Cardiac septum (tissue), 1 donor: ENCODE measurements at regions not wholly inside any gene's neighbourhood (a gene's known extent, or its start where the extent isn't known, plus 50 kb on each side); places are given as distances from the start of the nearest gene placed in this dataset.

Experiments
- DNase-seq: peaks from one replicate; pipeline ENCODE4 v3.0.0-alpha.2; 2020; ENCODE audit warnings: low spot score
- intact Hi-C: fragments of 100-400 bp; cut with DNase I; formaldehyde crosslinking; loops from one replicate; pipeline ENCODE4 v1.14.0; 2022
- donor health status: DM: no; HTN: no; CAD: no.

DNA sequence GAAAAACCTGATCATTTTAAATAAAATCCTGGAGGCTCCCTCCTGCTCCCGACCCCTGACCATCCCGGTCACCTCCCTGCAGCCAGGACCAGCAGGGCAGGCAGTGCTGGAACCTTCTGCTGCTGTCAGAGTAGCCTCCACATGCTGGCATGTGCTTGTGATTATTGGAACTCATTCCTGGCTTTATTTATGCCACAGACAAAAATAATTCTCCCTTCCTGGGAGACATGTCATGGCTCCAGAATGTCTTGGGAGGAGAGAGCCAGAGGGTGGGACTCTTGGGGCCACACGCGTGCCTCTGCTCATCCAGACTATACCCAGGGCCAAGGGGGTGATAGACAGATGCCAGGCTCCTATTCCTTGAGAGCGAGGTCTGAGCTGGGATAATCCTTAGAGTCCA lies 183.6 kb upstream of the RAB4A start:
- DNase-seq, result no peak
- intact Hi-C loops, result no loop called here

- intact Hi-C loops, result no loop called here
Observed at GRCh38 chr1:229087906-229088305, 183.0 kb upstream of the RAB4A start.

GRCh38 chr1:229088711-229089110 lies 182.2 kb upstream of the RAB4A start:
- no peak for DNase-seq
- intact Hi-C loops, result no loop called here

More at GRCh38 chr1:229087906-229088305, 183.0 kb upstream of the RAB4A start:
- no peak for DNase-seq

- intact Hi-C loops, result no loop called here
- no peak for DNase-seq
Observed at GRCh38 chr1:229089586-229090208, 181.2 kb upstream of the RAB4A start.

DNA sequence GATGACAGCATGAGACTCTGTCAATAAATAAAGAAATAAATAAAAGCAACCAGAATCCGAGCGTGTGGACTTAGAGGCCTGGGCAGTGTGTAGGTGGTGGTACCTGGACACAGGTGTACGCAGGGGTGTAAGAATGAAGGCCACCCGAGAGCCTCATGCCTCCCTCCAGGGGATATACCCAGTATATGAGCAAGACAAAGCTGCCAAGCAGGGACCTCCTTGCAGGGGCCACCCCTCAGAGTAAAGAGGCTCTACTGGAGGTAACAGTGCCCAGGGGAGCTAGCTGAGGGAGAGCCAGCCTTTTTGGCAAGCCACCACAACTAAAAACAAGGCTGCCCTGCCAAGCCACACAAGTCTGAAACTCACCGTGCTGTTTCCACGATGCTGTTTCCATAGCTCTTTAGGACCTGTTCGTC lies 179.2 kb upstream of the RAB4A start:
- intact Hi-C loops, result no loop called here

DNA sequence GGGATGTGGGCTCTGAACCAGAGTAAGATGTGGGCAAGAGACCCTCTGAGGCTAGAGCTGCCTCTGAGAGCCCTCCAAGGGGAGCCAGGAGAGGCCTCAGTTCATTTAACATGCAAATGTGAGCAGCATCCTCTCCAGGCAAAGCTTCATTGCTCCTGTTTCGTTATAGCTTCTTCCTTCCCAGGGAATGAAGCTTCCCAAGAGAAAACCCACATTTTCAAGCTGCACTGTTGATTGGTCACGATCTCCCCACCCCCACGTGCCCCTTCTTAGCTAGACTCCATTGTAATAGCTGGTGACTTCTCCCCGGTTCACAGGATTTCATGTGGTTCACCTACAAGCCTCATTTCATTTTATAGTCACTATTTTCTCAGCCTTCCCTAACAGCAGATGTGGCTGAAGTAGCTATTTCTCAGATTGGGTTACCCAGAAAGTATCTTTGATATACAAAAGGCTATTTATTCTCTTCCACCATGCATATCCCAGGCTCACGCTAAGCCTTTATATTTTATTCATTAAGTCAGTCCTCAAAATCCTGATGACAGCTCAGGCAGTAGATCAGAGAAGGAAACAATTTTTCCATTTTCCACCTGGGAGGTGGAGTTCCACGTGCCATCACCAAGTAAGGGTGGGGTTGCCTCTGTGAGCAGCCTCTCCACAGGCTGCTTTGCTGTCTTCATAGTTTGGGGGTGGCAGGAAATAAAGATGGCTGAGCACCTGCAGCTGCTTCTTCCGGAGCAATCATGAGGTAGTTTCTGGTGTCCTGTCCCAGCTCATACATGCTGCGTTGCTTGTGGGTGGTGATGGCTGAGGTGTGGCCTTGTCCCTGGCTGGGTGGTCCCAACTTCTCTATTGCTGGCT lies 178.3 kb upstream of the RAB4A start:
- no peak for DNase-seq

More for the DNA sequence above, 179.2 kb upstream of the RAB4A start:
- no peak for DNase-seq

GRCh38 chr1:229093238-229093540 lies 177.7 kb upstream of the RAB4A start:
- no peak for DNase-seq
- intact Hi-C loops, result no loop called here

More for the DNA sequence above, 178.3 kb upstream of the RAB4A start:
- intact Hi-C loops, result no loop called here

DNA sequence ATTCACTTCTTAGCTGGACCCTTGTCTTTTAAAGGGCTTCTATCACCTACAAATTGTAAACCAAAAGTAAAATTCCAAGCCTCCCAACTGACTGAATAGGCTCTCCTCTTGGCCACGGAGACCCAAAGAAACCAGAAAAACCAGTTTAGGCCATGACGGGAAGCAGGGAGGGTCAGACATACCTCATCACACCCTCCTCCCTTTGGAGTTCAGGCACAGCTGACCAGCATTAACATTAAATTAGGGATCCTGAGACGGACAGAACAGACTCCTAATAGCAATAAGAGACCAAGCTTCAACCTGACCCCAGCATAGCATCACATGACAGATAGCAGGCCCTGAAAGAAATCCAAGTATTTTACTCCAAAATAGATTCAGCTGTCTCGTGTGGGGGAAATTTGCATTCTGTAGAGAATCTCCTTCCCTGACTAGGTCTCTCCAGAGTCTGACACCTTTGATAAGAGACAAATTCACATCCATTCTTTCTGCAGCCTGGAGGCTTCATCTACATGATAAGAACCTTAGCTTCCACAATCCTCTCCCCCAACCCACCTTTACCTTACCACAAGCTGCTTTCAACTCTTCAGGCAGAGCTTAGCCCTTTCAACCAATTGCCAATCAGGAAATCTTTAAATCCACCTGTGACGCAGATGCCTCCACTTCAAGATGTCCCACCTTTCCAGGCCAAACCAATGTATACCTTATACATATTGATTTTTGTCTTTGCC lies 177.1 kb upstream of the RAB4A start:
- no peak for DNase-seq
- intact Hi-C loops, result no loop called here

DNA sequence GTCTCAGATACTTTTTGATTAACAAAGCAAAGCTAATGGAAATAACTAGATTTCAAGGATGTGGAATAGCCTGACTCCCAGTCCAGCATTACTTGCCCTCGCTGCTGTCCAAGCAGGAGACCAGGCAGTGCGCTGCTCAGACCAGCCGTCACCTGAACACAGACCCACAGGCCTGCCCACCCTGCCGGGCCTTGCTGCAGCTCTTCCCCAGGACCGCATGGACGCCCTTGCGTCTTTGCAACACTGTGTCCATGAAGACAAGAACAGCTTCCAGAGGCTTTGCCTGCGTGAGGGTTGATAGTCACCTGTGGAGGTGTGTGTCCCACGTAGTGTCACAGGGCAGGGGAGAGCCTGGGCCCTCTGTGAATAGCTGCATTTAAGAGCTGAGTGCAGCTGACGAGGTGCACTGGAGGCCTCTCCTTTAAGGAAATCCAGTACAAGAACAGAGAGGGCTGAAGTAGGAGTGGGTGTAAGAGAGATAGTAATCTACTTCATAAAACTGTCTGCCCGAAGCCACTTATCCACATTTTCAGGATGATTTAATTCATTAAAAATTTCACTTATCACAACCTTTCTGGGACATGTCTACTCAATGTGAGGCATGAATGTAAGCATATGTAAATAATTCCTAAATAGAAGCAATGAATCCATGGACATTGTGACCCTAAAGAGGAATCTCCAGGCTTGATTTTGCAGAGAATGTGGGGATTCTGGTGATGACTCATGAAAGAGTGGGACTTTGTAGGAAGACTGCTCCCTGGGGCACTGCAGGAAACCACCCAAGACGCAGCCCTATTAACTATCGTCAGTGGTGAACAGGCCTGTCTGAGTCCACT lies 176.2 kb upstream of the RAB4A start:
- DNase-seq, result no peak
- intact Hi-C loops, result no loop called here

GRCh38 chr1:229095325-229095724 lies 175.6 kb upstream of the RAB4A start:
- no peak for DNase-seq
- intact Hi-C loops, result no loop called here

- no peak for DNase-seq
- intact Hi-C loops, result no loop called here
Observed at GRCh38 chr1:229097356-229097755, 173.6 kb upstream of the RAB4A start.

GRCh38 chr1:229098361-229098760 lies 172.6 kb upstream of the RAB4A start:
- intact Hi-C loops, result no loop called here

GRCh38 chr1:229098903-229099578 lies 171.9 kb upstream of the RAB4A start:
- no peak for DNase-seq
- intact Hi-C loops, result no loop called here

More at GRCh38 chr1:229098361-229098760, 172.6 kb upstream of the RAB4A start:
- no peak for DNase-seq

DNA sequence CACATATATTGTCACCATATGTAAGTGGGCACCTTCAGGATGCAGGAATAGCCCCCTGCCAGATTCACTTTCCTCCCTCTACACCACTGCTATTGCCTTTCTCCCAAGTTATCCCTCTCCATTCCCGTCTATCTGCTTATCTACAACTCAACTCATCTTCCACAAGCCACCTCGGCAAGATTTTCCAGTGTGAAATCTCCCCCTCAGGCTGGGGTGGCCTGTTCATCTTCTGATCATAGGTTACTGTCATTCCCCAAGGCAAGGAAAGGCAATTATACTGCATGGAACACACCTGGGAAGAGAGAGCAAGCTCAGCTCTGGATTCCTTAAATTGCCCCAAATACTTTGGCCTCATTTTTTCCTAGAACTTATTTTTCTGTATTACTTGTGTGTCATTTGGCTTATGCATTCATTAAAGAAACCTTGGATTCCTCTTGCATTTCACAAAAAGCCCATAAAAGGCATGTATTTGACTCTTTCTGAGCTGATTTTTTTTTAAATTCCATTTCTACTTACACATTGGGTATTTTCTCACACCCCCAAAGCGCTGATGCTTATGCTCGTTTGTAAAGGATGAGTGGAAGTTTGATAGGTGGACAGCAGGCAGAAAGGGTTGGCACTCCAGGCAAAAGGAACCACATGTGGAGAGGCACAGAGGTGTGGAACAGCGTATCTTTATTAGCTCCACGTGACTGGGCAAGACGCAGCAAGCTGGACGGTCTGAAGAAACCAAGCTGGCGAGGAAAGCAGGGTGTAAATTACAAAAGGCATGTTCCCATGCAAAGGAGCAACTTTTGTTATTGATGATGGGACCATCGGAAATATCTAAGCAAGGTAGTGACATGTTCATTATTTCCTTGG lies 169.7 kb upstream of the RAB4A start:
- DNase-seq, result no peak
- intact Hi-C loops, result no loop called here

- intact Hi-C loops, result no loop called here
- no peak for DNase-seq
Observed at GRCh38 chr1:229102741-229103391, 168.0 kb upstream of the RAB4A start.

DNA sequence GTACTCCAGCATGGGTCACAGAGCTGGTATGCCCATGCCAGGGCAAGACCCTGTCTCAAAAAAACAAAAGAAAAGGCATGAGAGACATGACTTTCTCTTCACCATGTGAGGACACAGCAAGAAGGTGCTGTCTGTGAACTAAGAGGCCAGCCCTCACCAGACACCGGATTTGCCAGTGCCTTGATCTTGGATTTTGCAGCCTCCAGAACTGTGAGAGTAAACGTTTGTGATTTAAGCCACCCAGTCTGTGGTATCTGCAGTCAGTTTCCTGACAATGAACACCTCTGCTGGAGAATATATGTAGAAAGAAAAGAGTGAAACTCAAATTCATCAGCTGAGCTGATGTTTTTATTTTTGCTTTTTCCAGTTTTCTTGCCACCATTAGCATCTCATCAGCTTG lies 166.3 kb upstream of the RAB4A start:
- intact Hi-C loops, result no loop called here
- DNase-seq, result no peak

- no peak for DNase-seq
- intact Hi-C loops, result no loop called here
Observed at GRCh38 chr1:229105109-229105508, 165.8 kb upstream of the RAB4A start.
